CD4-positive, alpha-beta memory T cell (primary cell): ENCODE measurements at regions not wholly inside any gene's neighbourhood (a gene's known extent, or its start where the extent isn't known, plus 50 kb on each side); places are given as distances from the start of the nearest gene placed in this dataset.
"Not testable (repeated sequence)": the region's sequence is repeated elsewhere in the genome, so short reads cannot be mapped to it uniquely, and the experiment has no call there.

Experiments
- CTCF ChIA-PET: fragments of 350-600 bp; sonication (Branson Sonifier 250); formaldehyde crosslinking; loops from one replicate; lab custom pipeline; 2021; ENCODE audit warnings: inconsistent platforms; ENCODE audit not compliant: partially characterized antibody; lab: Charles Lee
- POLR2A ChIA-PET: fragments of 350-600 bp; sonication (Branson Sonifier 250); formaldehyde crosslinking; loops from one replicate; lab custom pipeline; 2021; ENCODE audit not compliant: partially characterized antibody; lab: Charles Lee
- DNase-seq, 5 donors: peaks; one replicate each; pipeline versions ENCODE4 v3.0.0 to v3.0.0-alpha.2; 2020 to 2022; ENCODE audit warnings: mixed read lengths in 1 of 5
- H3K27ac ChIP-seq: one replicate; pipeline ENCODE4 v1.7.0; 2013; ENCODE audit warnings: low read depth, low read length
- H3K27me3 ChIP-seq: 2 replicates; pipeline ENCODE4 v1.7.0; 2013; ENCODE audit warnings: mild to moderate bottlenecking, low read length, moderate library complexity; ENCODE audit not compliant: insufficient read depth
- H3K36me3 ChIP-seq: 2 replicates; pipeline ENCODE4 v1.7.0; 2013; ENCODE audit warnings: mild to moderate bottlenecking, low read length, moderate library complexity; ENCODE audit not compliant: insufficient read depth
- H3K4me1 ChIP-seq: 2 replicates; pipeline ENCODE4 v1.7.0; 2013; ENCODE audit warnings: mild to moderate bottlenecking, low read length, moderate library complexity; ENCODE audit not compliant: insufficient read depth
- H3K4me3 ChIP-seq, 2 donors: one replicate each; pipeline ENCODE4 v1.7.0; 2013; ENCODE audit warnings: low read length in 2 of 2, mild to moderate bottlenecking in 1 of 2
- H3K9me3 ChIP-seq, 2 donors: one replicate each; pipeline ENCODE4 v1.7.0; 2013; ENCODE audit warnings: low read length in 2 of 2, control low read depth in 1 of 2; ENCODE audit not compliant: control insufficient read depth in 1 of 2
- H3K27ac Mint-ChIP-seq, 7 donors: one replicate each; pipeline ENCODE4 v1.8.0; 2020 to 2021; ENCODE audit warnings: mixed read lengths in 7 of 7, mild to moderate bottlenecking in 6 of 7, inconsistent platforms in 3 of 7, moderate library complexity in 3 of 7
- H3K27me3 Mint-ChIP-seq, 2 donors: one replicate each; pipeline ENCODE4 v1.8.0; 2020 to 2021; ENCODE audit warnings: mixed read lengths in 2 of 2
- H3K36me3 Mint-ChIP-seq, 2 donors: one replicate each; pipeline ENCODE4 v1.8.0; 2020 to 2021; ENCODE audit warnings: mixed read lengths in 2 of 2, inconsistent platforms in 1 of 2, mild to moderate bottlenecking in 1 of 2
- H3K4me1 Mint-ChIP-seq, 4 donors: one replicate each; pipeline ENCODE4 v1.8.0; 2020 to 2021; ENCODE audit warnings: mixed read lengths in 4 of 4, mild to moderate bottlenecking in 1 of 4
- H3K4me3 Mint-ChIP-seq, 8 donors: one replicate each; pipeline ENCODE4 v1.8.0; 2020 to 2021; ENCODE audit warnings: mixed read lengths in 8 of 8, mild to moderate bottlenecking in 7 of 8, moderate library complexity in 6 of 8, inconsistent platforms in 3 of 8
- H3K9me3 Mint-ChIP-seq, 8 donors: one replicate each; pipeline ENCODE4 v1.8.0; 2020 to 2021; ENCODE audit warnings: mixed read lengths in 8 of 8, mild to moderate bottlenecking in 5 of 8, inconsistent platforms in 3 of 8, moderate library complexity in 1 of 8
- intact Hi-C: fragments of 100-400 bp; cut with micrococcal nuclease; formaldehyde crosslinking; loops from one replicate; pipeline ENCODE4 v1.15.1; 2023

DNA sequence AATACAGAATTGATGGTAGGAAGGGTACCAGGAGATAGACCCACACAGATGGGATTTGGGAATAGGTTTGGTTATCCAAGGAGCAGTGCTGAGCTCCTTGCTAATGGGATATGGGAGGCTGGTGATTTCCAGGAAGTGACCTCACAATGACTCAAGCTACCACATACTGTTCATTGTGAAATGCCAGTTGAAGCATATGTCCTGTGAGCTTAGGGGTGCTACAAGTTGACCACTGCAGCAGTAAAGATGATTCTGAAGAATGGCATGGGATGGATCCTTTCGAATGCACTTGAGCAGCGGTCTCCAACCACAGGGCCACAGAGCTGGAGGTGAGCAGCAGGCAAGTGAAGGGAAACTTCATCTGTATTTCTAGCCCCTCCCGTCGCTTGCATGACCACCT lies 158.2 kb downstream of the RALA start:
- H3K9me3 Mint-ChIP-seq, DNase-seq, H3K4me1 Mint-ChIP-seq, H3K4me3 ChIP-seq, H3K27ac Mint-ChIP-seq, H3K9me3 ChIP-seq, H3K27me3 Mint-ChIP-seq, H3K27me3 ChIP-seq, H3K4me1 ChIP-seq, H3K4me3 Mint-ChIP-seq, H3K36me3 ChIP-seq, CTCF ChIA-PET, H3K27ac ChIP-seq, POLR2A ChIA-PET, intact Hi-C loops: not testable (repeated sequence)
- peaks cover 21 to 35% of the 10 kb centered on the region in 2 donors for H3K36me3 Mint-ChIP-seq

DNA sequence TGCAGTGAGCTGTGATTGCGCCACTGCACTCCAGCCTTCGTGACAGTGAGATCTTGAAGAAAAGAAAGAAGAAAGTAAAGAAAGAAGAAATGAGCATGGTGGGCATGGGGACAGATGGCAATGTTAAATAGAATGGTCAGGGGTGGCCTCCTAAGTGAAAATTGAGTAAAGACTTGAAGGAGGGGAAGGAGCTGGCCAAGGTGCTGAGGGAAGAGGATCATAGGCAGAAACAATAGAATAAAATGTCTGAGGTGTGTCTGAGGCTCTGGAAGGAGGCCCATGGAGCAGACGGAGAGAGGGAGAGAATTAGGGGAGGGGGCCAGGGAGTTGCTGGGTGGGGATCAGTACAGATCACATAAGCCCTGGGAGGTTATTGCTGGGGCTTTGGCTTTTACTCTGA lies 163.1 kb downstream of the RALA start:
- H3K36me3 ChIP-seq, H3K9me3 Mint-ChIP-seq, CTCF ChIA-PET, H3K4me1 Mint-ChIP-seq, H3K4me1 ChIP-seq, intact Hi-C loops, H3K9me3 ChIP-seq, POLR2A ChIA-PET, H3K27ac ChIP-seq, H3K4me3 Mint-ChIP-seq, H3K27me3 Mint-ChIP-seq, H3K27me3 ChIP-seq, H3K27ac Mint-ChIP-seq, H3K4me3 ChIP-seq, DNase-seq: not testable (repeated sequence)
- peaks cover 21 to 25% of the 10 kb centered on the region in 2 donors for H3K36me3 Mint-ChIP-seq

DNA sequence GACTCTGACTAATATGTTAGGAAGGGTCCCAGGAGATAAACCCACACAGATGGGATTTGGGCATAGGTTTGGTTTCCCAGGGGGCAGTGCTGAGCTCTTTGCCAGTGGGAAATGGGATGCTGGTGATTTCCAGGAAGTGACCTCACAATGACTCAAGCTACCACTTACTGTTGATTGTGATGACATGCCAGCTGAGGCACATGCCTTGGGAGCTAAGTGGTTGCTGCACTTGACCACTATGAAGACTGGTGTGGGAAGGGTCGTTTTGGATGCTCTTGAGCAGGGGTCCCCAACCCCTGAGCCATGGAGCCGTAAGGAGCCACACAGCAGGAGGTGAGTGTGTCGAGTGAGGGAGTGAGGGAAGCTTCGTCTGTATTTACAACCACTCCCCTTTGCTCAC lies 159.0 kb upstream of the CDK13 start:
- CTCF ChIA-PET, POLR2A ChIA-PET, H3K9me3 Mint-ChIP-seq, H3K9me3 ChIP-seq, H3K4me3 Mint-ChIP-seq, H3K4me1 ChIP-seq, intact Hi-C loops, H3K27me3 Mint-ChIP-seq, H3K27ac ChIP-seq, H3K4me3 ChIP-seq, H3K36me3 ChIP-seq, H3K27ac Mint-ChIP-seq, H3K4me1 Mint-ChIP-seq, DNase-seq, H3K27me3 ChIP-seq: not testable (repeated sequence)
- peaks cover 16 to 21% of the 10 kb centered on the region in 2 donors for H3K36me3 Mint-ChIP-seq

DNA sequence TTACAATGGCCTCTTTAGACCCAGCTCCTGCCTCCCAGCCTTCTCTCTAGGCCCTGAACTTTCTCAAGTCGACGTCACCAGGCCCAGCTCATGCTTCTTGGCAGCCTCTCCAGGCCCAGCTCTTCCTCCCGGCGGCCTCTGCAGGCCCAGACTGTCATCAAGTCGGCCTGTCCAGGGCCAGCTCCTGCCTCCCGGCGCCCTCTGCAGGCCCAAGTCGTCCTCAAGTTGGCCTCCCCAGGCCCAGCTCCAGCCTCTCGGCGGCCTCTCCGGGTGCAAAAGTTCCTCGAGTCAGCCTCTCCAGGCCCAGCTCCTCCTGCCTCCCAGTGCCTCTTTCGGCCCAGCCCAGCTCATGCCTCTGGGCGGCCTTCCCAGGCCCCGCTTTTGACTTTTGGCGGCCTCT lies 158.1 kb upstream of the CDK13 start:
- POLR2A ChIA-PET, H3K9me3 Mint-ChIP-seq, intact Hi-C loops, H3K27me3 Mint-ChIP-seq, H3K27ac Mint-ChIP-seq, H3K27me3 ChIP-seq, DNase-seq, H3K4me1 ChIP-seq, H3K9me3 ChIP-seq, H3K27ac ChIP-seq, H3K4me3 Mint-ChIP-seq, H3K36me3 ChIP-seq, CTCF ChIA-PET, H3K4me3 ChIP-seq, H3K4me1 Mint-ChIP-seq: not testable (repeated sequence)
- peaks cover 16 to 18% of the 10 kb centered on the region in 2 donors for H3K36me3 Mint-ChIP-seq

GRCh38 chr7:39793026-39793425 lies 157.0 kb upstream of the CDK13 start:
- DNase-seq, CTCF ChIA-PET, H3K27me3 Mint-ChIP-seq, intact Hi-C loops, H3K36me3 ChIP-seq, H3K27ac Mint-ChIP-seq, H3K27me3 ChIP-seq, H3K4me3 Mint-ChIP-seq, H3K9me3 Mint-ChIP-seq, H3K9me3 ChIP-seq, H3K4me1 Mint-ChIP-seq, H3K4me1 ChIP-seq, POLR2A ChIA-PET, H3K27ac ChIP-seq, H3K4me3 ChIP-seq: not testable (repeated sequence)
- H3K36me3 Mint-ChIP-seq: peaks cover 16 to 18% of the 10 kb centered on the region in 2 donors

GRCh38 chr7:39793851-39794250 lies 156.2 kb upstream of the CDK13 start:
- H3K4me3 Mint-ChIP-seq, H3K4me1 ChIP-seq, H3K27ac Mint-ChIP-seq, CTCF ChIA-PET, POLR2A ChIA-PET, H3K27me3 ChIP-seq, H3K4me3 ChIP-seq, intact Hi-C loops, H3K9me3 Mint-ChIP-seq, DNase-seq, H3K4me1 Mint-ChIP-seq, H3K27ac ChIP-seq, H3K27me3 Mint-ChIP-seq, H3K9me3 ChIP-seq, H3K36me3 ChIP-seq: not testable (repeated sequence)
- peaks cover 16 to 18% of the 10 kb centered on the region in 2 donors for H3K36me3 Mint-ChIP-seq

DNA sequence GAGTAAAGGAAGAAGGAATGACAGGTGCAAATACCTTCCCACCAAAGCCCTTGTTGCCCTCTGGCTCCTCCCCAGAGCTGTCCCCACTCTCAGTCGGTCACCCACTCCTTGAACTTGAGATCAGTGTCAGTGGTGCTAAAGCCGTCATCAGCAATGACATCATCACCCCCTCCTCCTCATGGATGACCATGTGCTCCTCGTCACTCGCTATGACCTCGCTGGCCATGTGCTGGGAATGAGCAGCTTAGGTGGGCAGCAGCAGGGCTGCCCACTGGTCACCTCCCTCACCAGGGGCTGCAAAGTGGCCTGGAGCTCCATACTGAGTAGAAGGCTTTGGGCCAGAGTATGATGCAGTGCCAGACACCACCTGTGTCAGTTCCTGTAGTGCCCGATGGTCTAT lies 153.1 kb upstream of the CDK13 start:
- H3K9me3 Mint-ChIP-seq, H3K4me1 Mint-ChIP-seq, H3K27me3 ChIP-seq, CTCF ChIA-PET, intact Hi-C loops, H3K27ac Mint-ChIP-seq, H3K4me3 ChIP-seq, H3K27ac ChIP-seq, POLR2A ChIA-PET, H3K4me3 Mint-ChIP-seq, H3K36me3 ChIP-seq, DNase-seq, H3K36me3 Mint-ChIP-seq, H3K27me3 Mint-ChIP-seq, H3K9me3 ChIP-seq, H3K4me1 ChIP-seq: not testable (repeated sequence)

- POLR2A ChIA-PET, H3K27me3 ChIP-seq, H3K27me3 Mint-ChIP-seq, H3K4me3 Mint-ChIP-seq, H3K4me3 ChIP-seq, CTCF ChIA-PET, H3K9me3 ChIP-seq, H3K9me3 Mint-ChIP-seq, H3K4me1 ChIP-seq, H3K36me3 Mint-ChIP-seq, H3K36me3 ChIP-seq, H3K27ac ChIP-seq, H3K4me1 Mint-ChIP-seq, intact Hi-C loops, DNase-seq: not testable (repeated sequence)
- peak overlapping the region in 1 of 7 donors; percentile 35 for H3K27ac Mint-ChIP-seq
Measured at GRCh38 chr7:39798077-39798476, 152.0 kb upstream of the CDK13 start.
